Left ventricle myocardium inferior (tissue), 1 donor: ENCODE measurements at regions not wholly inside any gene's neighbourhood (a gene's known extent, or its start where the extent isn't known, plus 50 kb on each side); places are given as distances from the start of the nearest gene placed in this dataset.

ENCODE experiments used
- DNase-seq: peaks from one replicate; pipeline ENCODE4 v3.0.0-alpha.2; 2020
- H3K27ac ChIP-seq: fragments of 200-600 bp; replicated peaks from 2 replicates; pipeline ENCODE4 v1.8.0; 2021
- H3K27me3 ChIP-seq: fragments of 200-600 bp; 2 replicates; pipeline ENCODE4 v1.8.0; 2021; ENCODE audit warnings: low read depth
- H3K36me3 ChIP-seq: fragments of 200-600 bp; 2 replicates; pipeline ENCODE4 v1.8.0; 2021
- H3K4me1 ChIP-seq: fragments of 200-600 bp; 2 replicates; pipeline ENCODE4 v1.8.0; 2021
- H3K4me3 ChIP-seq: fragments of 200-600 bp; 2 replicates; pipeline ENCODE4 v1.8.0; 2021; ENCODE audit warnings: mild to moderate bottlenecking, moderate library complexity
- H3K9me3 ChIP-seq: fragments of 200-600 bp; replicated peaks from 2 replicates; pipeline ENCODE4 v1.8.0; 2021
- CTCF ChIP-seq: fragments of 200-600 bp; IDR thresholded peaks from 2 replicates; pipeline ENCODE4 v1.8.0; 2021; ENCODE audit warnings: antibody characterized with exemption, mild to moderate bottlenecking, borderline replicate concordance
- intact Hi-C: fragments of 100-400 bp; cut with micrococcal nuclease; formaldehyde crosslinking; loops from one replicate; pipeline ENCODE4 v1.11.0; 2022
- donor health status: DM: no; HTN: yes; CAD: no; lungs with severe emphysema.

GRCh38 chr9:3773362-3774060 lies 247.7 kb upstream of the RFX3 start:
- Histone ChIP-seq H3K4me1 (no peaks in the 10 kb centered on the region), H3K27ac (no peak overlapping the region), H3K9me3 (no peaks in the 10 kb centered on the region), H3K27me3 (peaks cover 13% of the 10 kb centered on the region), H3K4me3 (no peak overlapping the region), H3K36me3 (no peaks in the 10 kb centered on the region)
- no peak for TF ChIP-seq CTCF
- intact Hi-C loops = no loop called here
- DNase-seq = no peak

- intact Hi-C loops = no loop called here
- no peak for DNase-seq
- no peaks in the 10 kb centered on the region for H3K36me3 ChIP-seq
- TF ChIP-seq CTCF = no peak
- no peaks in the 10 kb centered on the region for H3K4me1 ChIP-seq
- peaks cover 10% of the 10 kb centered on the region for H3K27me3 ChIP-seq
- H3K4me3 ChIP-seq = no peak overlapping the region
- H3K9me3 ChIP-seq = no peaks in the 10 kb centered on the region
- peak overlapping the region; percentile 23 for H3K27ac ChIP-seq
Observed at GRCh38 chr9:3769646-3770045, 243.8 kb upstream of the RFX3 start.

GRCh38 chr9:3768712-3769457 lies 243.1 kb upstream of the RFX3 start:
- no peak for TF ChIP-seq CTCF
- no peak overlapping the region for H3K4me3 ChIP-seq
- no peaks in the 10 kb centered on the region for H3K36me3 ChIP-seq
- H3K27ac ChIP-seq = peak overlapping the region; percentile 23
- no peaks in the 10 kb centered on the region for H3K4me1 ChIP-seq
- no peak for DNase-seq
- H3K27me3 ChIP-seq = peaks cover 10% of the 10 kb centered on the region
- H3K9me3 ChIP-seq = no peaks in the 10 kb centered on the region
- intact Hi-C loops = no loop called here

GRCh38 chr9:3768286-3768685 lies 242.5 kb upstream of the RFX3 start:
- Histone ChIP-seq H3K27ac (no peak overlapping the region), H3K9me3 (peaks cover 5% of the 10 kb centered on the region), H3K4me3 (no peak overlapping the region), H3K27me3 (peaks cover 10% of the 10 kb centered on the region), H3K36me3 (no peaks in the 10 kb centered on the region), H3K4me1 (no peaks in the 10 kb centered on the region)
- DNase-seq = no peak
- intact Hi-C loops = no loop called here
- no peak for TF ChIP-seq CTCF

GRCh38 chr9:3762076-3762475 lies 236.3 kb upstream of the RFX3 start:
- intact Hi-C loops = no loop called here
- no peaks in the 10 kb centered on the region for H3K27me3 ChIP-seq
- no peak overlapping the region for H3K4me3 ChIP-seq

More at GRCh38 chr9:3762076-3762475, 236.3 kb upstream of the RFX3 start:
- no peaks in the 10 kb centered on the region for H3K36me3 ChIP-seq
- no peak for TF ChIP-seq CTCF
- H3K4me1 ChIP-seq = no peaks in the 10 kb centered on the region
- H3K27ac ChIP-seq = no peak overlapping the region
- H3K9me3 ChIP-seq = peaks cover 19% of the 10 kb centered on the region
- no peak for DNase-seq
